GM23248 (cell line): ENCODE measurements at regions not wholly inside any gene's neighbourhood (a gene's known extent, or its start where the extent isn't known, plus 50 kb on each side); places are given as distances from the start of the nearest gene placed in this dataset.

Source experiments
- EZH2 ChIP-seq: fragments of 200-600 bp; sonication (generic); IDR thresholded peaks from 2 replicates; pipeline ENCODE4 v1.6.1; 2018; ENCODE audit warnings: antibody characterized with exemption, mild to moderate bottlenecking; ENCODE audit not compliant: insufficient read depth, poor library complexity, severe bottlenecking
- EZH2phosphoT487 ChIP-seq: fragments of 200-600 bp; sonication (generic); IDR thresholded peaks from 2 replicates; pipeline ENCODE4 v1.6.1; 2018; ENCODE audit warnings: antibody characterized with exemption, moderate library complexity, mild to moderate bottlenecking, low read depth; ENCODE audit not compliant: insufficient read depth

- no peak for TF ChIP-seq EZH2
- TF ChIP-seq EZH2phosphoT487 = no peak
Observed at GRCh38 chr12:90589956-90590355, 365.0 kb downstream of the CCER1 start.
